Hepatic stellate cell (primary cell): ENCODE measurements at regions not wholly inside any gene's neighbourhood (a gene's known extent, or its start where the extent isn't known, plus 50 kb on each side); places are given as distances from the start of the nearest gene placed in this dataset.

Experiments used
- DNase-seq: peaks from one replicate; pipeline ENCODE4 v3.0.0; 2011; ENCODE audit warnings: low spot score

DNA sequence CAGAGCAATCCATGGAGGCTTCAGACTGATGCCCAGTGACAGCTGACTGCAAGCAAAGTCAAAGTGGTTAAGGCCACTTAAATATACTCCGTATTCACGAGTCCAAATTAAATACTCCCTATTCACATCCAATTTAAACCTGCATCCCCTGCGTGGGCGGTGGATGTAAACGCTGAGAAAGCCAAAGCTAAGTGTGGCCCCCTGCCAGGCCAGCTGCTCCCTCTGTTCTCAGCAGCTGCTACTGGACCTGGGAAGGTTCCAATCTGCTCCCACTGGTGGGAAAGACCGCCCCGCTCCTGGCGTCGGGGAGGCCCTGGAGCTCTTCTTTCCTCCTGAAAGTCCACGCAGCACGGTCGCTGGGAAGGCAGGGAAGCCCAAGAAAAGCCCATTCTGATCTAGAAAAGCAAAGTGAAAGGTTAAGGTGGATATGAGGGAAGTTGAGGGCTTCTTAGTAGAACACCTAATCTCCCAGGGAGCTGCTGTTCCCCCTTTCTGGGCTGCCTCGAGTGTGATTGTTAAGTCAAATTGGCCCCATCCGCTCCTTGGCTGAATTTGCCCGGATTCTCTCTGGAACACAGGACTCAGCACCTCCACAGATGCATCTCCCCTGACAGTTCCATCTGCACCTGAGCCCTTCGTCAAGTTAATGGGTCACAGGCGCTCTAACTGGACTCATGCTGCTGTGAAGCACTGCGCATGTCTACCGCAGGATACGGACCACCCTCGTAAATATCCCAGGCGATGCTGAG is 205.5 kb downstream of the USP12 start:
- DNase-seq: peak; percentile 26

DNA sequence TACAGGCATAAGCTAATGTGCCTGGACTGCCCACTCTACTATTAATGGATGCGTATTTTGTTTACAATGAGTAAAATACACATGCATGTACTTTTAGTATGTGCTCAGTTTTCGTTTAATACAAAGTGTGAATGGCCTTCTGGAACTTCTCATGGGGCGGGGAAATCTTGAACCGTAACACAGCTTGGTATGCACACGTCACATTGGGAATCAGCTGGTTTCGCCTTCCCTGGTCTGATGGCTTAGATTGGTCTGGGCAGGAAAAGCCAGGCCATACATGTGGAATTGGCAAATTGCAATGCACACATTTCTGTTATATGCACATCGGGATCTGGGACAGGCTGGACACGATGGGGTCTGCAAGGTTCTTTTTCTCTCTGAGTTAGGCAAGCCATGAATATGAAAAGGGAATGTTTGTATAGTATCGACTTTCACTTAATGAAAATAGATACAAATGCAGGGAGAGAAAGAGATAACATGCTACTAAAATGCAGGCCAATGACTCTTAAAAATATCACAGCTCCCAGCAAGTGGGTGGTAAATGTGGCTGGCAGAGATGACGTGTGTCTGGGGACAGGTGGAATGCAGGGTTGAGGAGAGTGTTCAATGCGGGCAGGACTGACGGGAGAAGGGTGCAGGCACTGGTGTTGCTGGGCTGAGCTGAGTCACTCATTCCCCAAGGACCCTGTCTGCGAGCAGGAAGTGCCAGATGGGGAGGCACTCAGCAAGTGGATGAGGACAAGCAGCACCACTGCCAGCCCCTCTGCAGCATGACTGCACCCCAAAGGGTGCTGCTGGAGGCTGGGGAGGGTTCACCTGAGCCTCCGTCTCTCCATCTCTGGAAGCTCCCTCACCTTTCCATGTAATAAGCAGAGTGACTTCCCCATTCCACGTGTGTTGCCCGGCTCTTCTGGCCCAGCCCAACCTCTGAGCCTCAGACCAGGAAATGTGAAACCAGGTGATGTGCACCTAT is 204.0 kb upstream of the GPR12 start:
- peak; percentile 84 for DNase-seq

DNA sequence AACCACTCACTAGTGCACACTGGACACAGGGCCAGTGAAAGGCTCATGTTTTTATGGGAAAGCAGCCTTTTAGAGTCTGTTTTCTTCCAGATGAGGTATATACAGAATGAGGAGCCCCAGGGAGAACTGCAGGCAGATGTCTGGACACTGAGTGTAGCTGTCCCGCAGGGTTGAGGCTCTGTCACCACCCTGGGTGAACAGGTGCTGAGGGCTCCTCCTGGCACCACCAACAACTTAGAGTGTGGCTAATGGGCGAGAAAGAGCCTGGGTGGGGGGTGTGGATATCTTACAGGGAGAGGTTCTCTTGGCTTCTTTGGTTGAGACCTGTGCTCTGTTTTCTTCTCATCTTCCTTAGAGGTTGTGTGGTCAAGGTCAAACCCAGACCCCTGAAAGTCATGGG is 202.1 kb upstream of the GPR12 start:
- no peak for DNase-seq

DNA sequence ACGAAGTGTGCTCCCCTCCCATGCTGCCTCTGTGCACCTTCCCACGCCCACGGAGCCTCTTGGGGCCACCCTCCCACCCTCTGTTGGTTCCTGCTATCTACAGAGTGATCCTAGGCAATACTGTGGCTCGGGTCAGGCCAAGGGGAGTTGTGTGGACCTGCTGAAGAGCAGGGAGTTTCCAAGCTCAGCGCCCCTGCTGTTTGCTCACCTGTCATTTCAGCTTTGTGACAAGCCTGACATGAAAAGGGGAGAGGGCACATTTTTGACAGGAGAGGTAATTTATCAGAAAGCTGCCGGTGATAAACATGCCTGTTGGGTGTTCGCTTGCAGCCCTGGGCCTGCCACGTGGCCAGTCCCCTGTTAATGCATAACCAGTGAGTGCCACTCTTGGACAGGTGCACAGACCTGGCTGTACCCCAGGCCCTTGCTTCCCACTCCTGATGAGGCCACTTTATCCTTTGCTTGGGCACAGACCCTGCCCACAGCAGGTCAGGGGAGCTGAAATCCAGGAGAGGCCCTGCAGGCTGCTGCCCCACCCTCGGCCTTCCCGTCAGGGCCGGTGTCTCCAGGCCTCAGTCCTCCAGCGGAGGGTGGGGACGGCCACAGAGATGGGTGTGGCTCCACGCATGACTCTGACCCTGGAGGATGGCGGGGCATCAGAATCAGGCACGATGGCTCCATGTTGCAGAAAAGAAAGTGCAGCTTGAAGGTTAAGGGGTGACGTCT is 201.5 kb upstream of the GPR12 start:
- DNase-seq: no peak

DNA sequence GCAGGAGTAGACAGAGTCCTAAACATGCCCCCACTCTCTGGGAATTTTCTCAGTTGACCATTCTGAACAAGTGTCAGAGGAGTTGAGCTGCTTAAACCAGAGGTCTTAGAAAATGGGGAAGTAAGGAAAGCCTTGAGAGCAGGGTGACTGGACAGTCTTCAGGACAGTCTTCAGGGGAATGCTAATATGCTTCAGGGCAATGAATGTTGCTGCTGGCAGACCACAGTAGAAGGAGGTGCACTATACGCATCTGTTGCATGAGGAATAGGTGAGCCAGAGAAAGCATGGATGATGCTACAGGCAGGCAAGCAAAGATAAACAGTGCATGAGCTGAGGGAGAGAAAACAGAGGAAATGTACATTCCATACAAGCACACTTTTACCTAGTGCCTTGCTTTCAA is 196.6 kb upstream of the GPR12 start:
- DNase-seq: no peak

DNA sequence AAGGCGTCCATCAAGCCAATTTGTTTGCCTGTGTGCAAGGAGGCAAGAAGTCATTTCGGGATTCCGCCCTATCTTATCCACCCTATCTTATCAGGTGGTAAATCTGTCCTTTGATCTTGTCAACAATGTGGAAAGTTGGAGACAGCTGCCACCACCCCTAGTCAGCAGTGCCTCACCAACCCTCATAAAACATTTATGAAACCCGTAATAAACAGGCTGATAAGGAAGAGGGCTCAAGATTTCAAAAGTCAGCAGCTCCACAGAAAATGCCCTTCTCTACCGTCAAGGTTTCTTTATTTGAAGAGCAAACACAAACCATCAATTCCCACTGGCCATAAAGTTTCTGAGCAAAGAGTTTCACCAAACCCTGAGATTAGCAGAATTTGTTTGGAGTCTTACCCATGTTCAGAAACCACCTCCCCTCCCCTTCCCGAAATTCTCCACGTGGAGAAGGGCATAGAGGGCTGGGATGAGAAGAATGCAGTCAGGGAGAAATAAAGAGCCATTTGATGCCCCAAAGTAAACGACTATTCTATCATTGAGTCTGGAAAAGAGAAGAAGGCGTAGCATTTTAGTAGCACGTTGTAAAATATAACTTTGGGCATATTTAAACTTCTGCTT is 196.0 kb upstream of the GPR12 start:
- DNase-seq: no peak

DNA sequence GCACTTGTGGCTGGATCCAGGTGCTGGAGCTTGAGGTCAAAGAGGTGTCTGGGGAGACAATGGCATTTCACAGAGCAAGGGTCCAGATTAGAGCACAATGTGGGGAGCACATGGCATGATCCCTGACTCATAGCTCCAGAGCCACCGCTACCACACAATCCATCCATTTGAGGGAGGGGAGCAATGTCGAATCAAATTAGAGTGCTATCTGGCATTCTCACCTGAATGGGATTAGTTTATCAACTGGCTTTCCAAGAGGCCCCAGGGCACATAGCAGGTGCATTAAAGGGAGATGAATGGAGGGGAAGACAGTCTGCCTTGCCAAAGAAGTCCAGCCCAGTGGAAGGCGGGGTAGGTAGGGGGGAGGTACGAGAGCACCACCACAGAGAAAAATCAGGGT is 194.4 kb upstream of the GPR12 start:
- DNase-seq: no peak

DNA sequence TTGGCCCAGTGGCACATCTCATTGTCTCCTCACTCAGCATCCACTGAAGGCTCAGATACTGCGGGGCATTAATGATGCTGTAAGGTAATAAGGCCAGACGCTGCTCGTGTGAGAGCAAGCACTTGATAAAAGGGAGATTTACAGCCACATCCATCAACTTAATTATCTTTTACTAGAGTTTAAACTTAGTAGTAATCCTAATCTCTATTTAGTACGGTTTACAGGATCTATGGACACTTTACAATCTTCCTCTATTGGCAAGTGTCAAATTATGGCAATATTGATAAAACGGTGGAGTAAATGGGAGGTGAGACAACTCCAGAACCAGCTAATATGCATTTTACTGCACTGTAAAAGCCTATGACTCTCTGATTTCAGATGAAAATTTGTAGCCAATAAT is 192.7 kb upstream of the GPR12 start:
- no peak for DNase-seq

DNA sequence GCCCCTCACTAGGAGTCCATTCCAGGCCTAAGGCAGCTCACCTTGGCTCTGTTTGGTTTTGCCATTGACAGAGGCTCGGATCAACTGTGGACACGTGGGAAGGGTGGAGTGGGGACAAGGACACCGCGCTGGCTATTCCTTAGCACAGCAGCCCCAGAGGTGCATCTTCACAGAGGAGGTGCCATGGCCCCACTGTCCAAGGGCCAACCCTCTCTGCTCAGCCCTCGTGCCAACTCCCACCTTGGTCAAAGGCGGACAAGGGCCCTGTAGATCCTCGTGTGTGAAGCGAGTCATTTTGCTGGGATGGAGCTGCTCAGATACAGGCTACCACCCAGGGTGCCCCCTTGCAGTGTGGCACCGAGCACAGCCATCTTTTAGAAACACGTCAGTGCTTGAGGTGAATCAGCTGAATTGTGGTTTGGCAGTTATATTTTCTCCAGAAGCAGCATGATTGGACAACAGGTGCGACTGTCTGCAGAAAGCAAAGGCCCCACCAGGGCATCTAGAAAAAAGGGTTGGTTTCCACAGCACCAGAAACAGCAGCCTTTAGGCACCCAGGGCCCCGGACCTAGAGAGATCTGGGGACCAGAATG is 192.1 kb upstream of the GPR12 start:
- DNase-seq: no peak

DNA sequence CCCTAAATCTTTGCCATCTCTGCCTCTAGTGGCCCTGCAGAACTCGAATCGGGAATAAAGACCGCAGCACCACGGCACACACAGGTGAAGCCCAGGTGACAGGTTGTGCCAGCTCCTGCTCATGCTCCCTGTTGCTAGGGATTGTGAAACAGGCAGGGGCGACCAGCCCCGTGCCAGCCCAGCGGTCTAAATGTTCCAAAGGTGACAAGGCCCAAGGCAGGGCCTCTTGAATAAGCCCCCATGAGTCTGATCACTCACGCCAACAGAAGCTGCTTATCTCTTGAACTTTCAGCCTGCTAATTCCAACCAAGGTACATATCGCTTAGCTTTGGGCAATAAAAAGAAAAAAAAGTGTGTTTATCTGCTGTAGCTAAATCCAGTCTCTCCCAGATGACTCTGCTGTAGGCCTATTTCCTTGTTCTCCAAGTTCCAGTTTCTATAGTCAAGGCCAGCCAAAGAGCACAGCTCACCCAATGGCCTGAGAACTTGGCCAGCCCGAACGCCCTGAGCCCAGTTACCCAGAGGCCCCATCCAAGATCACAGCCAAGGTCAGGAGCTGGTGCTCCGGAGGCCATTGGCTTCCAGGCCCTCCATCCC is 191.1 kb upstream of the GPR12 start:
- DNase-seq: no peak

DNA sequence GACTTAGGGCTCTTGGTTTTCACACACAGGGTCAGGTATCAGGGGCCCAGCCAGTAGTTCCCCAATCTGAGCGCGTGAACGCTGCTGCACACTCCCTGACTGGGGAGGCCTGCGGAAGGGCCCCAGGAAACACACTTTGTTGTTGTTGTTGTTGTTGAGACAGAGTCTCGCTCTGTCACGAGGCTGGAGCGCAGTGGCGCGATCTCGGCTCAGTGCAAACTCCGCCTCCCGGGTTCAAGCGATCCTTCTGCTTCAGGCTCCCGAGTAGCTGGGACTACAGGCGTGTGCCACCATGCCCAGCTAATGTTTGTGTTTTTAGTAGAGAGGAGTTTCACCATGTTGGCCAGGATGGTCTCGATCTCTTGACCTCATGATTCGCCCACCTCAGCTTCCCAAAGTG is 190.4 kb upstream of the GPR12 start:
- DNase-seq: no peak

DNA sequence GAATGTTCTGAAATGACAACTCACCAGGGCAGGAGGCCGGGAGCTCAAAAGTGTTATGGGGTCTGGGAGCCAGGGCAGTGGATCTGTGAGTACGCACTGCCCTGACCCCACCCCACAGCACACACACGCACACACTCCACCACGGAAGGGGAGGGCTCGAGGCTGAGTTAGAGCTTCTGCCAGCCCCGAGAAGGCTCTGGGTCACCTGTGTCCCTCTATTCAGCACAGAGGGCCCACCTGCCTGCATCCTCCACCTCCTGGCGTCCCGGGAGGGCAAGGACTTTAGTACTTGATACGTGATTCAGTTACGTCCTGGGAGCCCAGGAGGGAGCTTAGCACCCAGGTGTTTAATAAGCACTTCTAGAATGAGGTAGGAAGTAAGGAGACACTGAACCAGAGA is 190.0 kb upstream of the GPR12 start:
- DNase-seq: no peak

DNA sequence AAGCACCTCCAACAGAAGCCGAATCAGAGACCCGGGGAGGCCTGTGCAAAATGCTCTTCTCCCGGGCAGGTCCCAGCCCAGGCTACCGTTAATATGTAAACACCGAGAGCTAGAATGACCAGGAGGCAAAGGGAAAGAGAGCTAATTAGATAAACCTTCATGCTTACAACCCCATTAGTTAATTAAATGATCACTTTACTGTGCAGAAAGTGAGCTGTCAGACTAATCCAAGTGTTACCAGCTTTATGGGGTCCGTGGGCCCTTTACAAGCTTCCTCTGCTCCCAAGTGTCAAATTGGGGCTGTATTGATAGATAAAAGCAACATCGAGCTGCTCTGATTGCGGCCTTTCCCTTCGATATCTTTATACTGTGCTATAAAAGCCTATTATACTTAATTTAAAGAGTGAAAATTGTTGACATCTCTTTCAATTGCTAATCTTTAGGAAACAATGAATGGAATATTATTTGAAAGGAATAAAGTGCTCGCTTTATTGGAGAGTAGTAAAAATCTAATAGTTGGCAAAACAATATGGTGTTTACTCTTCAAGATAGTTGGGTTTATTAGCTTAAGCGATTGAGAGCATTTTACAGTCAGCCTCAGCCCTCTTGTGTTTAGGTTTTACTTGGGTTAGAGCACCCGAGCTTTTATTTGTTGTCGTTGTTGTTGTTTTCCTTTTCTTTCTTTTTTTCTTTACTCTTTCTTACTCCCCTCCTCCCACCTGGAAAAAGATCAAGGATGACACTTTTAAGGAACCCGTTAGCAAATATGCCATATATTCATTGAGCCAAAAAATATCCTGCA is 189.3 kb upstream of the GPR12 start:
- DNase-seq: no peak

DNA sequence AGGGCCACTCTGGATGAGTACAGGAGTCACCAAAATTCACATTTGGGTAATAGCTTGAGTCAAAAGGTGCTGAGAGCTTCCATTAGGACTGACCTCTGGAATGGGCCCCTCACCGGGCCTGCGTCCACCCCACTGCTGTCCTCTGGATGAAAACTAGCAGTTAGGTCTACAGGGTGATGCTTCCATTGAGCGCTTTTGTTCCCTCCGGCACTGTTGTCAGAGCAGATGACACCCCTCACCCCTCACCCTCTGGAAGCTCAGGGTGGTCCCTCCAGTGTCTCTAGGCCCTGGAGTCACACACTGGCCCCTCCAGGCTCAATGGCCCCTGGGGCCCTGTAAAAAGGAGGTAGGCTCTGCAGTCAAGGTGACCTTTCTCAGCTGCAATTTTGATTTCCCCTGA is 187.8 kb upstream of the GPR12 start:
- DNase-seq: no peak

DNA sequence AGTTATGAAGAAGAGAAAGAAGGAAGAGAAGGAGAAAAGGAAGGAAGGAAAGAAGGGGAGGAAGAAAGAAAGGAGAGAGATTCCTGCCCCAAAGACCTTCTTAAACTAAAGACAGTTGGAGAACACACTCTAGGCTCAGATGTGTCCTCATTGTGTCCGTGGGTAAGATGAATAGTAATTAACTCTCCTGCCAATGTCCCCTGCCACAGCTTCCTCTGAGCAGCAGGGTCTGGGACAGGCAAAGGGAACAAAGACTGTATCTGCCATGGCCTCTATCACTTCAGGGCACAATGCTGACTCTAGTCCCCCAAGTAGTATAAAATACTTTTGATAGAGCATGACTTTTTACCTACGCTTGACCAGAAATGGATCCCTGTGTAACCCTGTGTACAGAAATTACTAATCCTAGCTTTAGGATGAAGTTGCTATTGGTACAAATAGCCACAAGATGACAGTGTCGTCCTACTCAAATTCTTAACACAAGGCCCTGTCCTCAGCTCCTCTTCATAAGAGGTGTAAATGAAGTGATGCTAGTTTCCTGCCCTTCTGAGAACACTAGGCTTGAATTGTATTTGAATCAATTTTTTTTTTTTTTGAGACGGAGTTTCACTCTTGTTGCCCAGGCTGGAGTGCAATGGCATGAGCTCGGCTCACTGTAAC is 186.2 kb upstream of the GPR12 start:
- DNase-seq: peak; percentile 64

DNA sequence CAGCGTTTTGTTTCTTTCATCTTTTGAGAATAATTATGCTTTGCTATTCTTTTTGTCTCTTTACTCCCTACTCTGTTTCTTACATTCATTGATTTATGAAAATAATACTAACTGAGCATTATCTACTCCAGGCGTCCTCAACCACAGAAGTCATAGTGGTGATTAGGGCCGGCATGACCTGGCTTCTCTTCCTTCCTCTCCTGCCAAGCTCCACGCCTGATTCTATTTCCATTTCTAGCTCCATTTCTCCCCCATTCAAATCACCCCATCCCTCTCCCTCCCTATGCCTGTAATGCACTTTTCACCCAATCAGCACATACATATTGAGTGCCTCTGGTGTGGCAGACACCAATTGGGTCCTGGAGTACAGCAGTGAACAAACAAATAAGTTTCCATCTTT is 183.2 kb upstream of the GPR12 start:
- DNase-seq: no peak

DNA sequence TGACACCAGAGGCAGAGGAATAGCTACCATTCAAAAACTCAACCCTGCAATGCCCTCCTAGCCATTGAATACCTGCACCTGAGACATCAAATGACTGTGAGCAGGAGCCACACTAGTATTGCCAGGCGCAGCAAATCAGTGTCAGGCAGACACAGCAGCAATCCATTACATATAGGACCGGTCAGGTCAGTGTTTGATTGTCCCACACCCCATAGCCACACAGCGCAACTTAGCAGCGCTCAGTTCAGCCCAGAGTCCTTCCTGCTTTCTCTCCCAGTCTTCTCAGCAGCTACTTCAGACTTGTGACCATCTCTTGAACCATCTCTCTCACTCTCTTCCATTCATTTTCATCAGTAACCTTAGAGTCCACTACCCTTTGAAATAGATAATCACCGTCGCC is 181.6 kb upstream of the GPR12 start:
- no peak for DNase-seq

DNA sequence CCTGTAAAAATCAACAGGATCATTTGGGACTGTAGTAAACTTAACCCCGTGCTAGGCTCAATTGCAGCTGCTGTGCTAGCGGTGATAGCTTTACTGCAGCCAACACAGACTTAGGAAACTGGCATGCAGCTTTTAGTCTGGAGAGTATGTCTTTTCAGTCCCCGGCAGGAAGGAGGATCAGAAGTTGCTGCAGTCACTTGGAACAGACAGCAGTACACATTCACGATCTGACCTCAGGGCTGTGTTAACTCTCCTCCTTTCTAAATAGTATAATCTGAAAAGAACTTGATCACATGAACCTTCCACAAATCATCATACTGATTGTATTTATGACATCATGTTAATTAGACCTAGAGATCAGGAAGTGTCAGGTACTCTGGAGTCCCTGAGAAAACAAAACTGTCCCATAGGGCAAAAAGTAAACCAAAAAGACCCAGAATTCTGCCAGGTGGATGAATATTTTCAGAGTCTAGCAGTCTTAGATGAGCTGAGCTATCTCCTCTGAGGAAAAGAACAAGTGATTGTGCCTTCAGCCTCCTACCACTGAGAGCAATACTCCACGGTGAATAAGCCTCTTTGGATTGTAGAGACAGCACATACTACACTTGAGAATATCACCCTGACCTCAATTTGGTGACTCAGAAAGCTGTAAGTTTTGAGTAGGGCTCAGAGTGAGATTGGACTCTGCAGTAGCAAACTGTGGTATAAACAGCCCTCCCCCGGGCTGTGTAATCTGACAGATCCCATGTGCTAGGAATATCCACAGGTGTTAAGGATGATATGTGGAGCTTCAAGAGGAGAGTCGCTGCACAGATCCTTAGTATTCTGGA is 181.0 kb upstream of the GPR12 start:
- DNase-seq: peak; percentile 72

DNA sequence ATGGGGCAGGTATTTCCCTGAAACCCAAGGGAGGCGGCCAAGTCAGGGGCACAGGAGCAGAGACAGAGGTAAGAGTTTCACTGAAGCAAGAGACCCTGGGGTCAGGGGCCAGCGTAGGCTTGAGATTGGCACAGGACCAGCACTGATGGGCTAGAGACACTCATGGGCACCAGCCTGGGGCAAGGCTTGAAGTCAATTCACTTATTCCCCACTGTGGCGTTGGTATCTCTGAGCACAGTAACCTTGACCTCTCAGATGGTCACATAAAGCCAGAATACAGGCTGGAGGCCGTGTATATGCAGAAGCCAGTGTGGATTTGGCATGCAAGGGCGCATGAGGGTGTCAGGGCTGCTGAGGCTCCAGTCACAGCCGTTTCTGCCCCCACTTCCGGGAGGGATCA is 173.5 kb upstream of the GPR12 start:
- no peak for DNase-seq
